ENCODE measurements at regions not wholly inside any gene's neighbourhood (a gene's known extent, or its start where the extent isn't known, plus 50 kb on each side); places are given as distances from the start of the nearest gene placed in this dataset.

DNA sequence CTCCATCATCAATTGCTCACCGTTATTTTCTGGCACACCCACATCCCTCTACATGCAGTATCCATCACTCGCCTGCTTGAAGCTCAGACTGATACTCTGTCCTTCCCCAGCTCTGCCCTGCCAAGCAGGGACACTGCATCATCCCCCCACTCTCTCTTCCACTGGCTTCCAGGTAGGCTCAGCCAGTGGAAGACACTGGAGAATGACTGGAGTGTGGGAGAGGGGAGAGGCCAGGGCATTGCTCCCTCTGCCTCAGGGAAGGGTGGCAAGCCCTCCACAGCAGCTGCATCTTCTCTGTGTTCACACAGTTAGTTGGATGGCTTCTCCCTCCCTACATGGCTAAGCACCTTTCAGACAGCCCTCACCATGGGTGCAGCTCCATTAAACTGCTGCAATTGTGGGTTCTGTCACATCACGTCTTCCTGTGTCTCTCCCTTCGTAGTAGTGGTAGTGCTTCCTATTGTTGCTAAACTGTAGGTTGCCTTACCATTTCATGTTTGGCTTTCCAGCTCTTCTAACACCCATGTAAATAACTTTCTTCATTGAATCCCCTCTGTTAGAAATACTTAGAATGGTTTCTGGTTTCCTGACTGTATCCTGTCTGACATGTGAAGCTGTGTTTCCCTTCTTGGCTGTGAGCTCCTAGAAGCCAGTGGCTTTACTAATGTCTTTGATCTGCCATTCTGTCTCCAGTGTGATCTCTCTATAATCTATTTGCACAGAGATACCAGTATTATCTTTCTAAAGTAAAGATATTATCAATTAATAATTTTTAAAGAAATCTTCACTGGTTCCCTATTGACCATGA, 483.7 kb upstream of the LRRN3 start:
- no peak for DNase-seq

DNA sequence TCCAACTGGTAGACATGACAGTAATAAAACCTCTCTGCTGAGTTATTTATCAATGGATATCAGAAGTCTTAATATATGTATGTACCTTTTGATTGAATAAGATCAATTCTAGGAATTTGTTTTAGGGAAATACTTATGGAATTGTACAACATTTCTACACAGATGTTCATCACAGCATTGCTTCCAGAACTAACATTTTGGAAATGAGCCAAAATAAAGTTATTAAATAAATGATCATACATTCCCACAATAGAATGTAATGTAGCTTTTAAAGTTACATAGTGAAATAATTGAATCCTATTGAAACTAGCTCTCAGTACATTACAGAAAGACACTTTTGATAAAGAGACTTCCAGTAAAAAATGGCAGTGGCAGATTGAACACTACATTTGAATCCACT, 481.6 kb upstream of the LRRN3 start:
- no peak for DNase-seq

DNA sequence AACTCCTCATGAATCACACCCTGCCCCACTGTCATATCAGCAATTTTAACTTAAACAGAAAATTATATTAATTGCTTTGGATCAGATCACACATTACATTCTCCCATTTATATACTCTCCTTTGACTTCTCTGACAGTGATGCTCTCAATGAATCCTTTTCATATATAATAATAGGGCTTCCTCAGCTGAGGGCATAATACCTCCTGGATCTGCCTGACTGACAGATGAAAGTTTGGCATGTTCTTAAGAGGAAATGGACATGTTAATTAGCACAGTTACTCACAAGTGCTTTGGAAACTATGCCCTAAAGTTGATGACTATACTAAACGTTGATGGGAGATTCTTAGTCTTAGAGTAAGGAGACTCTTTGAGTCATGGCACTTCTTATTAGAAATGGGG, 478.2 kb upstream of the LRRN3 start:
- no peak for DNase-seq
